HS-5 (cell line): ENCODE measurements at regions not wholly inside any gene's neighbourhood (a gene's known extent, or its start where the extent isn't known, plus 50 kb on each side); places are given as distances from the start of the nearest gene placed in this dataset.
"Not testable (repeated sequence)": the region's sequence is repeated elsewhere in the genome, so short reads cannot be mapped to it uniquely, and the experiment has no call there.

Experiments used
- DNase-seq: peaks from one replicate; pipeline ENCODE4 v3.0.0-alpha.2; 2012; ENCODE audit warnings: low read depth

GRCh38 chr6:2611092-2611491 is 139.6 kb downstream of the MYLK4 start:
- DNase-seq, result no peak

GRCh38 chr6:2608503-2608902 is 142.2 kb downstream of the MYLK4 start:
- DNase-seq, result no peak

GRCh38 chr6:2600363-2600762 is 150.4 kb downstream of the MYLK4 start:
- DNase-seq, result no peak

- DNase-seq, result no peak
Measured at GRCh38 chr6:2599817-2600216, 150.9 kb downstream of the MYLK4 start.

- DNase-seq, result no peak
Measured at GRCh38 chr6:2598867-2599266, 151.9 kb downstream of the MYLK4 start.

GRCh38 chr6:2597991-2598390 is 152.7 kb downstream of the MYLK4 start:
- no peak for DNase-seq

- DNase-seq, result not testable (repeated sequence)
Measured at GRCh38 chr6:2597457-2597856, 153.3 kb downstream of the MYLK4 start.

GRCh38 chr6:2596222-2596621 is 154.5 kb downstream of the MYLK4 start:
- no peak for DNase-seq

- no peak for DNase-seq
Measured at GRCh38 chr6:2594868-2595267, 155.9 kb downstream of the MYLK4 start.

GRCh38 chr6:2593167-2593566 is 157.6 kb downstream of the MYLK4 start:
- no peak for DNase-seq

- DNase-seq, result no peak
Measured at GRCh38 chr6:2589171-2589661, 161.5 kb downstream of the MYLK4 start.

GRCh38 chr6:2583459-2583858 is 167.3 kb downstream of the MYLK4 start:
- no peak for DNase-seq

GRCh38 chr6:2582268-2582667 is 168.5 kb downstream of the MYLK4 start:
- DNase-seq, result no peak

GRCh38 chr6:2581611-2582010 is 169.1 kb downstream of the MYLK4 start:
- DNase-seq, result no peak

GRCh38 chr6:2581011-2581410 is 169.7 kb downstream of the MYLK4 start:
- DNase-seq, result no peak

- no peak for DNase-seq
Measured at GRCh38 chr6:2579804-2580570, 170.7 kb downstream of the MYLK4 start.

GRCh38 chr6:2579241-2579761 is 171.4 kb downstream of the MYLK4 start:
- DNase-seq, result no peak

- no peak for DNase-seq
Measured at GRCh38 chr6:2578767-2579166, 172.0 kb downstream of the MYLK4 start.

- DNase-seq, result no peak
Measured at GRCh38 chr6:2576499-2576898, 174.2 kb downstream of the MYLK4 start.

GRCh38 chr6:2575236-2575635 is 175.5 kb downstream of the MYLK4 start:
- no peak for DNase-seq

GRCh38 chr6:2569420-2569819 is 181.3 kb downstream of the MYLK4 start:
- not testable (repeated sequence) for DNase-seq

- no peak for DNase-seq
Measured at GRCh38 chr6:2566048-2566447, 184.7 kb downstream of the MYLK4 start.

GRCh38 chr6:2565499-2565898 is 185.2 kb downstream of the MYLK4 start:
- no peak for DNase-seq

GRCh38 chr6:2563635-2564034 is 187.1 kb downstream of the MYLK4 start:
- DNase-seq, result no peak
